Ureter (tissue), 1 donor: ENCODE measurements at regions not wholly inside any gene's neighbourhood (a gene's known extent, or its start where the extent isn't known, plus 50 kb on each side); places are given as distances from the start of the nearest gene placed in this dataset.
"Not testable (repeated sequence)": the region's sequence is repeated elsewhere in the genome, so short reads cannot be mapped to it uniquely, and the experiment has no call there.

Experiments
- DNase-seq: peaks from one replicate; pipeline ENCODE4 v3.0.0-alpha.2; 2020; ENCODE audit warnings: low spot score
- donor health status: DM: yes; HTN: yes; CAD: no.

GRCh38 chr2:118791483-118791882, 56.0 kb downstream of the EN1 start:
- no peak for DNase-seq

- no peak for DNase-seq
Observed at GRCh38 chr2:118786746-118787145, 60.7 kb downstream of the EN1 start.

DNA sequence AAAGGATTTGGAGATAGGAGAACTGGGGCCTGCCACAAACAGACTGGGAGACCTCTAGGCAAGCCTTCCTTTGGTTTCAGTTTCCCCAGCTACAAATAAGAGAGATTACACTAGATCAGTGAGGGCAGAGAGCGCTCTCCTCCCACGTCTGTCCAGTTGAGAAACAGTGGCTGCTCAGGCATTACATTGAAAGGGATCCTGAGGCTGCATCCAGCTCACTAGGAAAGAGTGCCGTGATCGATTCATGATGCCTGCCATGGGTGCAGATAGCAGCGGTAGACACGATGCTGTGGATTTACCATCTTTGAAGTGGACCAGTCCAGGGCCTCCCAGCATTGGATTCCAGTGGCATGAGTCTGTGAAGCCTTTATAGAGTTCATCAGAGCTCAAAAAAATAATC, 62.6 kb downstream of the EN1 start:
- DNase-seq = no peak

DNA sequence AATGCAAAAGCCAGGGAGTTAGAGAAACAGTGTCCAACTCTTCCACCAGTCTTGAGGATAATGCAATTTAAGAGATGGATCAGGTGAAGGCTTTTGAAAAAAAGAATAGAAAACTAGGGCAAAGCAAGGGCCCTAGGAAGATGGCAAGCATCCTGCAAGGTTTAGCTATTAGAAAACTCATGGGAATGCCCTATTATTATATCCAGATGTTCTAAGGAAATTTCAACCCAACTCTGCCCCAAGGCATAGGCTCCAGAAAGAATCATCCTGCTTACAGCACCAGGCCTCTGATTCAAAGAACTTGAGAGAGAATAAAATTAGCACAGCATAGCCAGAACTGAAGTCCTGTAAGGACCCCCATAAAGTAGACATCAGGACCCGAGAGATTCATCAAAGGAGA, 68.1 kb downstream of the EN1 start:
- no peak for DNase-seq

GRCh38 chr2:118774458-118775133, 72.9 kb downstream of the EN1 start:
- DNase-seq = no peak

DNA sequence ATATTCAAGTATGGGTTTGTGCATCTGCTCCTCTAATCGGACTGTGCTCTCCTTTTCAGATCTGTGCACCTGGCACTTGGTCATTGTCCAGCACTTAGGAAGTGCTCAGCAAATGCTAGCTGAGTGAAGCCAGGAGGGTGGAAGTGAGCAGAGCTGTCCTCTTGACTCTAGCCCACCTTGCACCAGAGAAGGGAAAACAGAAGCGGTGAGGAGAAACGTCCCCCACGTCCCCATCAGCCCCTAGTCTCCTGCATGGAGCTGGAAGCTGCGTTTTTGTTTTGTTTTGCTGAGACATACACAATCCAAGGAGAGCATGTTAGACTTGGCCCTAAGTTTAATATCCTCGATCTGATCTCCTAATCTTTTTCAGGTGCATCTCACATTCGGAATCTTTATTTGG, 73.6 kb downstream of the EN1 start:
- no peak for DNase-seq

DNA sequence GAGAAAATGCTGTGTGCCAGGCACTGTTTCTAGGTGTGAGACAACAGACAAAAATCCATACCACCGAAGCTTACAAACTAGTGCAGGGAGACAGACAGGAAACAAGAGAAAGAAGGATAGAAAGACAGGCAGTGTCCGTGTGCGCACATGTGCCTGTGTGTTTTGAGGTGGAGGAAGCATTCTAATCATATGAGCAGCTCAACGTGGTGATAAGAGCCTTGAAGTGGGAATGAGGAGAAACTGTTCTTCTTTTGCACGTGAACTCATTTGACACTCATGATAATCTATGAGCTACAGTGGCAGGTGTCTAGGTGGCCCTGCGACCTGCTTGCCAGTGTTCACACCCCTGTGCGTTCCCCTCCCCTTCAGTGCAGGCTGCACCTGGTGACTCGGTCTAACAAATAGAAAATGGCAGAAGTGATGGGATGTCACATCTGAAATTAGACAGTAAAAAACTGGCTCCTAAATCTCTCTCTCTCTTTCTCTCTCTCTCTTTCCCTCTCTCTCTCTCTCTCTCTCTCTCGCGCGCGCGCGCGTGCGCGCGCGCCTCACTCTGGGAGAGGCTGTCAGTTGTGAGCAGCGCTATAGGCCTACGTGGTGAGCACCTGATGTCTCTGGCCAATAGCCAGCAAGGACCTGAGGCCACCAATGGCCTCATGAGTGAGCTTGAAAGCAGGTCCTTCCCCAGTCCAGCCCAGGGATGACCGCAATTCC, 74.8 kb downstream of the EN1 start:
- DNase-seq = no peak

DNA sequence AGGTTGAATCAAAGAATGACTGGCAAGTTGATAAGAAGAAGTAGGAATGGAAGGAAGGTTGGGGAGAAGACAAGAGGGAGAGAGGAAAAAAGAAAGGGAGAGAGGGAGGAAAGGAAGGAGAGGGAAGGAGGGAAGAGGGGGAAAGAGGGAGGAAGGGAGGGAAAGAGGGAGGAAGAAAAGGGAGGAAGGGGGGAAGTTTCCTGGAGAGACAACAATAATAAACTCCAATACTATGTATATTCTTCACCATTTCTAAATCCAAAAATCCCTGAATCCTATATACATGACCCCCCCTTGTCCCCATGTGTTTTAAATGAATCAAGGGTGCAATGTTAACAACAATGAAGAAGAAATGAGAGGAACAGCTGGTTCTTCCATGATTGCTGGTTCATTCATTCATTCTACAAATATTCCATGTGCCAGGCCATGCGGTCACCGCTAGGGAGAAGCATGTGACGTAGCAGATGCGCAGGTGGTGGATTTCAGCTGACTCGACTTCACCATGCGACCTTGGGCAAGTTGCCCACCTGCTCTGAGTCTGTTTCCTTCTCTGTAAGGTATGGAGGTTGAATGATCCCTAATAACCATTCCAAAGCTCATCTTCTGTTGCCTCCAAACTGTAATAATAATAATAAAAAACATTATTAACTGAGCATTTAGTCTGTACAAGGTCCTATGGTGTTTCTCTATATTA, 77.6 kb downstream of the EN1 start:
- DNase-seq = no peak

- DNase-seq = no peak
Observed at GRCh38 chr2:118766871-118767270, 80.6 kb downstream of the EN1 start.

- no peak for DNase-seq
Observed at GRCh38 chr2:118764855-118765254, 82.6 kb downstream of the EN1 start.

DNA sequence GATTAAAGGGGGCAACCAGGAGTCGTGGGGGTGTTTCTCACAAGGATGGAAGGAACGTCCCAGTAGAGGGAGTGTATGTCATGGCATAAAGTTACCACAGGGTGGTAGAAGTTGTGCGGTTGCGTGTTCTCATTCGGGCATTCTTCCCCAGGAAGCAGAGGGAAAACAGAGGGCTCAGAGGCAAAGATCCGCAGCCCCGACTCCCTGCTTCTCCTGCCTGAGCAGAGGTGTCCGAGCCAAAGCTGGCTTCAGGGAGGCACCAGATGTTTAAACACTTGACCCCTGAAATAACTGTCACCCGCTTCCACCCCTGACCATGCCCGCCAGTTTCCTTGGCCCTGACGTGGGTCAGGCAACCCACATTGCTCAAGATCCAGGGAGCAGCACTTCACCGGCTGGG, 83.7 kb downstream of the EN1 start:
- DNase-seq = no peak

DNA sequence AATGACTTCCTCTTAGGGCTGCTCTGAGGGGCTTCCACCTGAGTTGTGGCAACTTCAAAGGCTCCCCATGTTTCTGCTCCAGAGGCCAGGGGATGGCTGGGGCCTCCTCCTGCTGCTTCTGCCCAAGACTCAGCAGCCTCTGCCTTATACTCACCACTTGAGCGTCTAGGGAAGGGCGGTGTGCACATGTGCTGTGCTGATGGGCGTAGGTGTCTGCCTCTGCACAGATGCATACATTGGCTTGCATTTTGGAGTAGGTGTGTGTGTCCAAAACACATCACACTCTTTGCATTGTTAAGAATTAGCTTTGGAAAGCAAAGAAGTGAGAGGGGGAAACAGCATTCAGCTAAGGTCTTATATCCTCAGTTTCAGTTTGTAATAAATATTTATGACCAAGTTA, 85.2 kb downstream of the EN1 start:
- no peak for DNase-seq

DNA sequence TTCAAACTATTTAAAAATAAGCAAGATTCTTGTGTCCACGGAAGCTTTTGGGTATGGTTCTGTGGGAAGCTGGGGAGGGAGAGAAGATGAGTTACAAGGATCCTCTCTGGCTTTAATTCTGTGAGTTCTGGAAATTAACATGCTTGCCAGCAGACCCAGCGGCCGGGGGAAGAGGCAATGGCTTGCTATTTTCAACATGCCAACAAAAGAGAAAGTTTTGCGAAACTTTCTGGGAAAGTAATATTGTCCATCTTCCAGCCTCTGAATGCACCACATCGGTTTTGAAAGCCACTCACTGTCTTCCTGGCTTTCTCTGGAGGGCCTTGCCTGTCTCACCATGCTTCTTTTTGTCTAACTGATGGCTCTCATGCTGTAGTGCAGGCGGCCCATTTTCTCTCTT, 85.7 kb downstream of the EN1 start:
- no peak for DNase-seq

DNA sequence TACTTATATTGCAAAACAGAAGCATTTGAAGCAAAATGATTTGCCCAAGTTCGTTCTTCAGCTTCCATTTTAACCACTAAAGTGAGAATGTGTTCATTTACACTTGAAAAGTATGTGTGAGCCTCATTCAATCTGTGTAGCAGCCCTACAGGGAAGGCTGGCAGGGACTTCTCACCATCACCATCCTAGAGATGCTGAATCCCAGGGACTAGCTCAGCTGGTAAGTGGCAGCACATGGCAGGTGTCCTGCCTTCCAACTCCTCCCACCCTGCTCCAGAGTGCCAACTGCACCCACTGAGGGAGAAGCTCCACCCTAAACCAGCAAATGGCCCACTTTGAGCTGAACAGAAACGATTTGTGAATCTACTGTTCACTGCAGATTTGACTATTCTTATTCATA, 91.5 kb downstream of the EN1 start:
- DNase-seq = no peak

DNA sequence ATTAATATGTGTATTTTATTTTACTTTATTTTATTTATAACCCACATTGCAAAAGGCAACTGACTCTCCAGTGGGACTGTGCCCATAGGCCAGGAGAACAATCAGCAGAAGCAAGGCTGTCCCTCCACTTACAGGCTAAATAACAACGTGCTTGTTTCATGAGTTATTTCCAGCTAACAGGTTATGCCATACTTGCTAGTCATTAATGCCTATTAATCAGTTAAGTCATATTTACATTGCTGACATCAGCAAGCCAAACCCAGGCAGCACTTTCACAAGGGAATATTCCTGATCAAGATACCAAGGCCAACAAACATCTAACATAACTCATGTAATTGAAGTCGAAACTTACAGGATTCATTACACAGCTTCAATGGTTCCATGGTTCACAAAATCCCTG, 92.1 kb downstream of the EN1 start:
- no peak for DNase-seq

- DNase-seq = no peak
Observed at GRCh38 chr2:118752762-118753429, 94.6 kb downstream of the EN1 start.

DNA sequence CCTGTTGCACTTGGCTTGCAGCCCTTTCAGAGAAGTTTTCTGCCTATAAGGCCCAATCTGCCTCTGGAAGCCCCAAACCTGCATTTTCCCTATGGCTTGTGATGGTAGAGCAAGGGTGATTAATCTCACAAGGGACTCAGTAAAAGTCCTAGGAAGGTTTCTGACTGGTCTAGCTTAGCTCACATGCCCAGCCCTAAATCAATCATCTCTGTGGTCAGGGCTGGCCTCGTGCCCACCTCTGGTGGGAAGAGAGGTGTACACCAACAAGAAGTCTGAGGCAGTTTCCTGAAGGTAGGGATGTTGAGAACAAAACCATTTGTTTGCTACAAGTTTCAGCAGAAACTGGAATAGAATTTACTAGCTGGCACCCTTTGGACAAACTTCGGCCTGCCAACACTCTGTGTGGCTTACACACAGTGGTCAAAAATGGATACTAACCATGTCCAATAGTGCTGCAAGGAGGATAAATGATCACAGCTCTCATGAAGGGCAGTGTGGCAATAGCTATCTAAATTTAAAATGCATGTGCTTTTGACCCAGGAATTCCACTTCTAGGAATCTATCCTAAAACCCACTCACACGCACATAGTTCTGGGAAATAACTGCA, 96.4 kb downstream of the EN1 start:
- DNase-seq = no peak

DNA sequence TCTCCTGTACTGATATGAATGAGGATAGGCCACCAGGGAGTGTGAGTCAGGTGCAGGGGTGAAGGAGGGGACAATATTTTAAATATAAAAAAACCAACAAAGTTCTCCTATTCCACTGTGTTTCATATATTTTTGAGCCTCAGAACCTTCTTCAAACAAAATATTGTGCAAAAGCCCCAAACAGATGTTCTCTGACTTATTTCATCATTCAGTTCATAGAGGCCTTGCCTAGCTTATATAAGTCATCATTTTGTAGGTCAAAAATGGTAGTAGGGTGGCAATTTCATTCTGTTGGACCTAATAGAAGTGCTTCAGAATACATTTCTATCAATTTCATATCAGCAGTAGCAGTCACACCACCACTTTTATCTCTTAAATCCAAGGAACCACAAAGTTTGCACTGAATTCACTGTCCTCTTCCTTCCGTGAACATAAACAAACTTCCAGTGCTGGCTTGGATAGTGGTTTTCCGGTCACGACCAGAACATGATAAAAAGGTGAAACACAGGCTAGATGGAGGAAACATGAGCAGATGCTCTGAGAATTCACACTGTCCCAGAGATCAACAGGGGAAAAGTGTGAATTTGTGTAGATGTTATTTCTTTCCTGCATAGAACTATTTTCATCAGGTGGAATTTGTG, 99.1 kb downstream of the EN1 start:
- no peak for DNase-seq

DNA sequence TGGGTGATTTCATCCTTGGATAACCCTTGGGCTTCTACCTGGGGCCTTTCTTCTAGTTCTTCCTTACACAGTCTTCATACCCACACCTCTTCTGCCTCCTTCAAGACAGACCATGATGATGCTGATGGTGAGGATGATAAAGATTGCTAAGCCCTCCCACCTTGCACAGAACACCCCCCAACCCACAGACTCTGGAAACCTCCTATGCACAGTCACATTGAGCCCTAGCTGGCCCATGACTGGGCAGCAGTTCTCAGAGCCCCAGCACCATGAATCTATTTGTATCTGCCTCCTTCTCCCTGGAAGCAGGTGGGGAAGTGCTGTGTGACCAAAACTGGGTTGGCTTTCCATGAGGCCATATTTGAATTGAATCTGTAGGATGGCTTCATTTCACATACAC, 99.8 kb downstream of the EN1 start:
- DNase-seq = no peak

GRCh38 chr2:118747066-118747465, 100.4 kb downstream of the EN1 start:
- no peak for DNase-seq

DNA sequence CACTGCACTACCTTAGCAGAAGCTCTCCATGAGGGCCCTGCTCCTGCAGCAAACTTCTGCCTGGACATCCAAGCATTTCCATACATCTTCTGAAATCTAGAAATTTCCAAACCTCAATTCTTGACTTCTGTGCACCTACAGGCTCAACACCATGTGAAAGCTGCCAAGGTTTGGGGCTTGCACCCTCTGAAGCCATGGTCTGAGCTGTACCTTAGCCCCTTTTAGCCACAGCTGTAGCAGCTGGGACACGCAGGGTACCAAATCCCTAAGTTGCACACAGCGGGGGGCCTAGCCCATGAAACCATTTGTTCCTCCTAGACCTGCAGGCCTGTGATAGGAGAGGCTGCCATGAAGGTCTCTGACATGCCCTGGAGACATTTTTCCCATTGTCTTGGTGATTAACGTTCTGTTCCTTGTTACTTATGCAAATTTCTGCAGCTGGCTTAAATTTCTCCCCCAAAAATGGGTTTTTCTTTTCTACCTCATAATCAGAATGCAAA, 102.7 kb downstream of the EN1 start:
- not testable (repeated sequence) for DNase-seq
